Panc1 (cell line): ENCODE measurements at regions not wholly inside any gene's neighbourhood (a gene's known extent, or its start where the extent isn't known, plus 50 kb on each side); places are given as distances from the start of the nearest gene placed in this dataset.

ENCODE experiments used
- POLR2AphosphoS5 ChIP-seq: IDR thresholded peaks from 2 replicates; pipeline ENCODE4 v1.6.1; 2012; ENCODE audit warnings: mild to moderate bottlenecking, low read depth, low read length, moderate library complexity
- SIN3A ChIP-seq: IDR thresholded peaks from 2 replicates; pipeline ENCODE4 v1.6.1; 2012; ENCODE audit warnings: low read depth, mild to moderate bottlenecking, low read length, moderate library complexity, borderline replicate concordance; ENCODE audit not compliant: insufficient read depth
- TCF7L2 ChIP-seq: IDR thresholded peaks from 2 replicates; pipeline ENCODE4 v1.6.1; 2011; ENCODE audit warnings: mild to moderate bottlenecking, low read depth, low read length, inconsistent platforms
- TF ChIP-seq, protein P1 (sequence below): fragments of 450-650 bp; IDR thresholded peaks from 2 replicates; pipeline ENCODE4 v1.5.1; 2017; ENCODE audit warnings: mild to moderate bottlenecking
- TF ChIP-seq, protein P2 (sequence below), 2 experiments: IDR thresholded peaks; 2 replicates each; pipeline ENCODE4 v1.6.1; 2011 to 2012; ENCODE audit warnings: low read depth in 2 of 2, control low read depth in 1 of 2, low read length in 1 of 2, mild to moderate bottlenecking in 1 of 2, moderate library complexity in 1 of 2; ENCODE audit not compliant: insufficient read depth in 1 of 2

DNA sequence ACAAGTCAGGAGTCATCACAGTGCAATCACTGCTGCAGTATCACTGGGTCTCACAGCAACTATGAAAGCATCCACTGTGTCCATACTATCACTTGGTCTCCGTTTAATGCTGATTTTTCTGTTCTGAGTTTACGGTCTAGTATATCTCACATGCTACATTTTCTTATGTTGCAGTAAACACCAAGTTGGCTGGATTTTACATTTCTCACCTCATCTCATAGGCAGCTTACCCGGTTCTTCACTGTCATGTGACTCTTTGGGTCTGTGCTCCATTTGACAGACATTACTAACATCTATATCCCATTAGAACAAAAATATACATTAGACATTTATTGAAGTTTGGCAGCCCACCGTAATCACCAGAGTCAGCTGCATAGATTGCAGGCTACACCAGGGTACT lies 115.7 kb upstream of the PRMT8 start:
- TF ChIP-seq POLR2AphosphoS5 (no peak), TCF7L2 (no peak), SIN3A (no peak)
- TF ChIP-seq, protein P1, sequence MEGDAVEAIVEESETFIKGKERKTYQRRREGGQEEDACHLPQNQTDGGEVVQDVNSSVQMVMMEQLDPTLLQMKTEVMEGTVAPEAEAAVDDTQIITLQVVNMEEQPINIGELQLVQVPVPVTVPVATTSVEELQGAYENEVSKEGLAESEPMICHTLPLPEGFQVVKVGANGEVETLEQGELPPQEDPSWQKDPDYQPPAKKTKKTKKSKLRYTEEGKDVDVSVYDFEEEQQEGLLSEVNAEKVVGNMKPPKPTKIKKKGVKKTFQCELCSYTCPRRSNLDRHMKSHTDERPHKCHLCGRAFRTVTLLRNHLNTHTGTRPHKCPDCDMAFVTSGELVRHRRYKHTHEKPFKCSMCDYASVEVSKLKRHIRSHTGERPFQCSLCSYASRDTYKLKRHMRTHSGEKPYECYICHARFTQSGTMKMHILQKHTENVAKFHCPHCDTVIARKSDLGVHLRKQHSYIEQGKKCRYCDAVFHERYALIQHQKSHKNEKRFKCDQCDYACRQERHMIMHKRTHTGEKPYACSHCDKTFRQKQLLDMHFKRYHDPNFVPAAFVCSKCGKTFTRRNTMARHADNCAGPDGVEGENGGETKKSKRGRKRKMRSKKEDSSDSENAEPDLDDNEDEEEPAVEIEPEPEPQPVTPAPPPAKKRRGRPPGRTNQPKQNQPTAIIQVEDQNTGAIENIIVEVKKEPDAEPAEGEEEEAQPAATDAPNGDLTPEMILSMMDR = no peak
- TF ChIP-seq, protein P2, sequence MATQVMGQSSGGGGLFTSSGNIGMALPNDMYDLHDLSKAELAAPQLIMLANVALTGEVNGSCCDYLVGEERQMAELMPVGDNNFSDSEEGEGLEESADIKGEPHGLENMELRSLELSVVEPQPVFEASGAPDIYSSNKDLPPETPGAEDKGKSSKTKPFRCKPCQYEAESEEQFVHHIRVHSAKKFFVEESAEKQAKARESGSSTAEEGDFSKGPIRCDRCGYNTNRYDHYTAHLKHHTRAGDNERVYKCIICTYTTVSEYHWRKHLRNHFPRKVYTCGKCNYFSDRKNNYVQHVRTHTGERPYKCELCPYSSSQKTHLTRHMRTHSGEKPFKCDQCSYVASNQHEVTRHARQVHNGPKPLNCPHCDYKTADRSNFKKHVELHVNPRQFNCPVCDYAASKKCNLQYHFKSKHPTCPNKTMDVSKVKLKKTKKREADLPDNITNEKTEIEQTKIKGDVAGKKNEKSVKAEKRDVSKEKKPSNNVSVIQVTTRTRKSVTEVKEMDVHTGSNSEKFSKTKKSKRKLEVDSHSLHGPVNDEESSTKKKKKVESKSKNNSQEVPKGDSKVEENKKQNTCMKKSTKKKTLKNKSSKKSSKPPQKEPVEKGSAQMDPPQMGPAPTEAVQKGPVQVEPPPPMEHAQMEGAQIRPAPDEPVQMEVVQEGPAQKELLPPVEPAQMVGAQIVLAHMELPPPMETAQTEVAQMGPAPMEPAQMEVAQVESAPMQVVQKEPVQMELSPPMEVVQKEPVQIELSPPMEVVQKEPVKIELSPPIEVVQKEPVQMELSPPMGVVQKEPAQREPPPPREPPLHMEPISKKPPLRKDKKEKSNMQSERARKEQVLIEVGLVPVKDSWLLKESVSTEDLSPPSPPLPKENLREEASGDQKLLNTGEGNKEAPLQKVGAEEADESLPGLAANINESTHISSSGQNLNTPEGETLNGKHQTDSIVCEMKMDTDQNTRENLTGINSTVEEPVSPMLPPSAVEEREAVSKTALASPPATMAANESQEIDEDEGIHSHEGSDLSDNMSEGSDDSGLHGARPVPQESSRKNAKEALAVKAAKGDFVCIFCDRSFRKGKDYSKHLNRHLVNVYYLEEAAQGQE (IDR thresholded peaks at IDR 0.05; ENCODE audit: insufficient read depth in 1 of 2, low read depth in 2 of 2, low read length in 1 of 2) = no peak
